Prostate gland (tissue), 2 donors: ENCODE measurements at regions not wholly inside any gene's neighbourhood (a gene's known extent, or its start where the extent isn't known, plus 50 kb on each side); places are given as distances from the start of the nearest gene placed in this dataset.

Source experiments
- CTCF ChIP-seq, 4 experiments: fragments of 200-600 bp in 2 of 4; fragments of 450-650 bp in 2 of 4; sonication (generic) in 2 of 4; IDR thresholded peaks; 1 replicate in 3 of 4; 2 replicates in 1 of 4; pipeline ENCODE4 v1.5.1; 2016 to 2019; ENCODE audit warnings: antibody characterized with exemption in 4 of 4, mild to moderate bottlenecking in 2 of 4, moderate library complexity in 2 of 4
- POLR2A ChIP-seq: fragments of 450-650 bp; IDR thresholded peaks from one replicate; pipeline ENCODE4 v1.6.1; 2016; ENCODE audit warnings: antibody characterized with exemption, mild to moderate bottlenecking
- POLR2AphosphoS5 ChIP-seq: sonication (generic); formaldehyde crosslinking; IDR thresholded peaks from one replicate; pipeline ENCODE4 v1.6.1; 2017; ENCODE audit warnings: antibody characterized with exemption

DNA sequence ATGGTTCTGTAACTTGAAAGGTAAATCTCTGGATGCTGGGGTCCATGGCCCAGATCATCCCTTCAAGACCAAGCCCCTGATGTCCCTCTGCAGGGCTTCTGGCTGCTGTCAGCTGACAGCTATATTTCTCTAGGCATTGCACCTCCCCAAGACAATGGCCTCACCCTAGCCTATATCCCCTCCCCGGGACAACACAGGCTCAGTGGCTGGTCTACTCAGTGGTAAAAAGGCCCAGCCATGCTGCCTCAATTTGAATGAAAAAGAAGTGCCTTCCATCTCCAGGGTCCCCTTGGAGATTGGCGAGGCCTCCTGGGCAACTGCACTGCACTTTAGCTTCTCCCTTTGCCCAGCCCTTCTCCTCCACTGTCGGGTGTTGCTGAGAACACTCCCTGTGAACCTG, 602.8 kb downstream of the CDH26 start:
- TF ChIP-seq CTCF (IDR thresholded peaks at IDR 0.05), result no peak
- no peak for TF ChIP-seq POLR2AphosphoS5
- TF ChIP-seq POLR2A, result no peak
